Kidney capillary endothelial cell (primary cell): ENCODE measurements at regions not wholly inside any gene's neighbourhood (a gene's known extent, or its start where the extent isn't known, plus 50 kb on each side); places are given as distances from the start of the nearest gene placed in this dataset.

ENCODE experiments used
- DNase-seq: peaks from one replicate; pipeline ENCODE4 v3.0.0-alpha.2; 2018; ENCODE audit warnings: low spot score

DNA sequence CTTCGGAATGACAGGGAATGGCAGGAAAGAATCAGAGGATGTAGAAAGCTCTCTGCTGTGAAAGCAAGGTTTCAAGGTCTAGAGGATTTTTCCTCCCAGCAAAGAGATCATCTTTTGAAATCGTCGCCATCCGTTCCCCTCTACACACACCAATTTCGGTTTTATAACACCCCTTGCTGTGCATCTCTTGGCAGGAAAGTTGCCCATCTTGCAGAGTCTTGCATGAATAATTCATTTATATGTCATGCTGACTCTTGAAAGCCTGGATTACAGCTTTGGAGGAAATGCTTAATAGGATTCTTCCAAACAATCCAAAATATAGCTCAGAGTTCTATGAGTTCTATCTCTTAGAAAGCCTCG, 262.7 kb downstream of the CHL1 start:
- DNase-seq, result no peak

DNA sequence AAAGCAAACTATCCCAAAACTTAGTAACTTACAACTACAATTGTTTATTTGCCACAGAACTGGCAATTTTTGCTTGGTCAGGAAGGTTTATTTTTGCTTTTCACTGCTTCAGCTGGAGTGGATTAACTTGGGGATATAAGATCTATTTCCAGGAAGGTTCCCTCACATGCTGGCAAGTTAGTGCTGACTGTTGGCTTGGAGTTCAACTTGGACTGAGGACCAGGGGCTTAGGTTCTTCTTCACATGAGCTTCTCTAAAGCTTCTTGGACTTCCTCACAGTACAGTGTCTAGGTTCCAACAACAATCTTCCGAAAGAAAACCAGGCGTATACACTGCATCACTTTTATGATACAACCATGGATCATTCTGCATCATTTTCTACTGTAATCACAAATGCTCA, 264.4 kb downstream of the CHL1 start:
- DNase-seq, result no peak

DNA sequence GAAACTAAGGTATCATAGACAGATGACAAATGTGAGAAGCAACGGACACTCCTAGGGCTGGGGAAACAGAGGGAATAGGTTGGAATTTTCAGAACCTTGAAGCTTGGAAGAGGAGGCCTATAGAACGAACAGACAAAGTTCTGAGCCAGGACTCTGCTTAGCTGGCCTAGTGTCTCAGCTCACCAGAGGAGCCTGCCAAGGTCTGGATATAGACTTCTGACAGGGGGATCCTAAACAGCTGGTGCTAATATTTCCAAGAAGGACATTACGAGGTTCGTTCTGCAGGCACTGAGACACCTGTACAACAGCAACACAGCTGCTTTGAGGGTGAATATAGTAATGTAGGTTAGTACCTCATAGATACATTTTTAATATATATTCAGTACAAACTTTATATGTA, 266.3 kb downstream of the CHL1 start:
- DNase-seq, result no peak

DNA sequence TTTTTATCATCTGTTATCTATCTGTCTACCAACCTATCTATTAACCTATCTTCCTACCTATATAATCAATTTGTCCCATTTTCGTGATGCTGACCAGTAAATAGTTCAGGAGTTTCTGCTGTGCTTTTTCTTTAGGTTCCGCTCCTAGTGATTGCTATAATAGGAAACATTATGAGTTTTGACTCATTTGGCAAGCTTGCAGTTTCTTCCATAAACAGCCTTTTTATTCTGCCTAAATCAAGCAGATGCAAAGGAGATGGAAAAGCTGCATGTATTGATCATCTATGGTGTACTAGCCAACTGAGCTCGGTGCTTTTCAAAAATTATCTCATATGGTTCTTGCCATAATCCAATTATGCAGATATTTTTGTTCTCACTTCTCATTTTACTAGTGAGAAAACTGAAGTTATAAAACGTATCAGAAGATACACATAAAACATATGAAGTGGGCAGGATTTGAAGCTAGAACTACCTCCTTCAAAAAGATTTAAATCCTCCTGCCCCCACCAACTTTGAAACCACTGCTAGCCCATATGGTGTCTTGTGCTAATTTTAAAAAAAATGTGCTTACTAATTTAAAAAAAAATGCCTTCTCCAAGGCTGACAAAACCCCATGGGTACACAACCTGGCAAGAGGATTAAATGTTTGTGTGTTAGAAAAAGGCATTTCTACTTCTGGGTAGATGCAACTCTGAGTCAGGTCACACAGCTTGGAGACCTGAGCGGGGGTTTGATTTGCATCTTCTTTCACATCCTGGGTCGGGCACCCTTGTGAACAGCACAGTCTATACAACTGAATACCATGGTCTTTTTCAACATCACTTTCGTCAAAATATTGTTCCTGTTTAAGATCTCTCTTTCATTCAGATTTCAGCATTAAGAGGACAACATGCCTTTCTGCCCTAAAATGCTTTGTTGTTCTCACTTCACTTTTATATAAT, 267.0 kb downstream of the CHL1 start:
- no peak for DNase-seq

DNA sequence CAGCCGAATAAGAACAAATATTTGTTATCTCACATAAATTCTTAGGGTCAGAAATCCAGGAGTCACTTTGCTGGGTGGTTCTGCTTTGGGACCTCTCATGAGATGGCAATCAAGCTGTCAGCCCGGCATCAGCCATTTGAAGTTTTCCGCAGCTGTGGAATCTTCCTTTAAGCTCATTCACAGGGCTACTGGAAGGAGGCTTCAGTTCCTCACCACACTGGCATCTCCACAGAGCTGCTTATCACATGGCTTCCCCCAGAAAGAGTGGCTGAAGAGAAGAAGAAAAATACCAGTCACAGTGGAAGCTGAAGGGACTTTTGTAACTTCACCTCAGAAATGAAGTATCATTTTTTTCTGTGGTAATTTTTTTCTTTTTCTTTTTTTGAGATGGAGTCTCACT, 267.7 kb downstream of the CHL1 start:
- DNase-seq, result no peak

DNA sequence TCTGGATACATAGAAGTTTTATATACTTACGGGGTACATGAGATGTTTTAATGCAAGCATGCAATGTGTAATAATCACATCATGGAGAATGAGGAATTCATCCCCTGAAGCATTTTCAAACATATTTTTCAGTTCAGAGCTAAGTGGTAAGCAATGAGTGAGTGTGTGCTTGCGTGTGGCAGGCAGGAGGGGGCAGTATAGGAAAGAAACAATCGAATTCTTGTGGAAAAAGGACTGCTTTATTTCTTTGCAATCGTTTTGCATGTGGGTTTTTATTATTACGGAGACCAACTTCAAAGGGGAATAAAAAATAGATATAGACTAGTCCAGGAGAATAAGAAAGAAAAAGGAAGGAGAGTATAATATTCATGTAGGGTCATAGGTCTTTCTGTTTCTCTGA, 271.6 kb downstream of the CHL1 start:
- no peak for DNase-seq

DNA sequence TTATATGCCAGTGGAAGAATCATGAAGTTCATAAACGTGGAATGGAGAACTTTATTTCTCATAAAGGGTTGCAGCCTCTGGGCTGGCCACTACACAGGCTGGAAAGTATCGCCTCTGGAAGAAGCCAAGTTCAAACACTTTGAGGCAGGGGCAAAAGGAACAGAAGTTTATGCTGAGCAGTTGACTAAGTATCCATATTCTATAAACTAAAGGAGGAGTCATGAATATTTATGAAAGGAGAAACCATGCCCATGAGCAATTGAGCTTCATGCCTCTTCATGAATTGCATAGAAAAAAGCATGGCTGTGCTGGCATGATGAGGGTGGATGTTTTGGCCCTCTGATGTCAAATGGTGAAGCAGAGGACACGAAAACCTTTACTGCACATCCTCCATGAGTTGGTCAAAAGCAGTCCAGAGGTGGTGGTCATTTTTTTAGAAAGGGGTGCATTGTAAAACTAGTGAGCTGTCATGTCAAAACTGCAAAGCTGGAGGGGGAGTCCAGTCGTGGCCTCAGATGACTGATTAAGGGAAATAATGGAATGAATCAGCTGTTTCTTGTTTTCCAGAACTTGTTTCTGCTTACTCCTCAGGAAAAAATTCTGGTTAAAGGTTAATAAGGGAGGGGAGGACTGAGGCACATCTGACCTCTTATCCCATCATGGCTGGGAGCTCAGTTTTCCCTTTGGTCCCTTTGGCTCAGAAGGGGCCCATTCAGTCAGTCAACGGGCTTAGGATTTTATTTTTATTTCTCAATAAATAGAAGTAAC, 276.7 kb downstream of the CHL1 start:
- DNase-seq, result no peak

DNA sequence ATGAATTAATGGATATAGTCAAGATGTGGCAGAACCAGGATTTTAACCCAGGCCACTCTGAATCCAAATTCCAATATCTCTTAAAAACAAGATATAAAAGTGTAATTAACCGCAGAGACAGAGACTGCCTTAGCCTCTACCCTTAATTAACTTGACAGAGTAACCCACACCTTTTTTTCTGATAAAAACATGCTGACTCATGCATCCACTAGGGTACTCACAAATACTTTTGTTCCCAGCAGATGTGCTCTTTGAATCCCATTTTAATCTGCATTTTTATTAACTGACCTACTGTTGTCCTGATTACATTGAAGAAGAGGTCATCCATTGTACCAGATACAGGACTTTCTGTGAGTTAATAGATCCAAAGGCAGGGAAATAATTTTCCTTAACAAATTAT, 278.3 kb downstream of the CHL1 start:
- no peak for DNase-seq

DNA sequence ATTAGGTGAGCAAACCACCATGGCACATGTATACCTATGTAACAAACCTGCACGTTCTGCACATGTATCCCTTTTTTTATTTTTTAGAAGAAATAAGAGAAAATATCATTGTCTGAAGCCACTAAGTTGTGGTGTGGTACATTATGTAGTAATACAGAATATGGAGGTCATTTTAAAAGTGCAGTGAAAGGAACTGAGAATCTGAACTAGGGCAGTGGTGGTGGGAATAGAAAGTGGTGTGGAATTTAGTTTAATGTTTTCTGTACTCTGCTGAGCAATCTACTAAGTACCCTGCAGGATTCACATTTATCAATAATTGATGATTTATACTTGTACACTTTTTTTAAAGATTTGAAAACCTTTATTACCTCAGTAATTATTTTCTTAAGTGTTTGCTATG, 283.5 kb downstream of the CHL1 start:
- DNase-seq, result no peak

DNA sequence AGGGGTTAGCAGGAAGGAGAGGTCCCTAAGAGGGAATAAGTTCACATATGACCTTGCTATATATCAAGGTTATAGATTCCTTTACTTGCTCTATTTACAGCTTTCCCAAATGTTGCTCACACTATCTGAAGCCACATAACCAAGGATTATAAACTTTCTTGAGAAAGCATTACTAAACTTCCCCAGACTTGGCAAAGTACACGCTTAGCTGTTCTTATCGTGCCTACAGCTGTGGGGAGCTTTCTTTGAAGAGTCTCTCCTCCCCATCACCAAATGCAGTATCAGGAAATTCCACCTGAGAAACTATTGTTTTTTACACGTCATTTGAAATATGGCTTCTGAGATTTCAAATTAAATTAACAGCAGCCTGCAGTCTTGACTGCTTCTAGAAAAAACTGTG, 284.5 kb downstream of the CHL1 start:
- no peak for DNase-seq

DNA sequence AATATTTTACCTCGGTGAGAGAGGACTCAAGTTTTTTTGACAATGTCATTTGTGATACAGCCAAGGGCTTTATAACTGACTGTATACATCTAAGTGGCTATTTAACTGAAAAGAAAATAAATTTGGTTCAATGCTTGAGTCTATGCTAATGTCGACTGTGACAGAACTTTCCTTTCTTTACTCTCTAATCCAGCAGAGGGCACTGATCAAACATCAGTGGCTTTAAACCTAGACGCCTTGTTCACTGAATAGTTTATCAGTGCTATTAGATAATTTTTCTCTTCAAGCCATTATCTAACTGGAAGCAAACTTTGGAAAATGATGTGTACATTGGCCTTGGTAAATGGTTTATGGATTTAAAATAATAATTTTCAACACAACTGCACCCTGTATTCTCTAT, 285.1 kb downstream of the CHL1 start:
- no peak for DNase-seq

DNA sequence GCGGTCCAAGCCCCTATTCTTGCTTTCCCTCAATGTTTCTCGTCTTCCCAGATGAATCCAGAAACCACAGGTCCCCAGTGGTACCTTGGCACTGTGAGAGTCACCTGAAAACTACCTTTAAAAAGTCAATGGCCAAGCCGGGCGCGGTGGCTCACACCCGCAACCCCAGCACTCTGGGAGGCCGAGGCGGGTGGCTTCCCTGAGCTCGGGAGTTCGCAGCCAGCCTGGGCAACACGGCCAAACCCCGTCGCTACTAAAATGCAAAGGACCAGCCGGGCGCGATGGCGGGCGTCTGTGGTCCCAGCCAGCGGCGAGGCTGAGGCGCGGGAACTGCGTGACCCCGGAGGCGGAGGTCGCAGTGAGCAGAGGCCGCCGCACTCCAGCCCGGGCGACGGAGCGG, 285.9 kb downstream of the CHL1 start:
- no peak for DNase-seq

DNA sequence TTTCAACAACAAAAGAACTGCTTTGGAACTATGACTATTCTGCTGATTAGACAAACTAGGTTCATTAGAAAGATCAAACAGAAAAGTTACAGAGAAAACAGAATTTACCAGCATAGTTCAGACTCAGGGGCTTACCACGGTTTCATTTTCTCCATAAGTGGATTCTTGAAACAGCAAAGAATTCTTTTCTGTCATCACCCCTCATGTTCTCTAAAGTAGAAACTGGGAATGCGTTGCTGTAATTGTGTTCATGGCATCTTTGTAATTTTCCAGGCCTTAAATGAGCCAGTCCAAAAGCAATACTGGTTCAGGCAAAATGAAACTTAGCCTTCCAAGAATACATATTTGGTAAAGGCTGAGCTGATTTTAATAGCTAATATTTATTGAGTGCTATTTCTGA, 287.8 kb downstream of the CHL1 start:
- no peak for DNase-seq

DNA sequence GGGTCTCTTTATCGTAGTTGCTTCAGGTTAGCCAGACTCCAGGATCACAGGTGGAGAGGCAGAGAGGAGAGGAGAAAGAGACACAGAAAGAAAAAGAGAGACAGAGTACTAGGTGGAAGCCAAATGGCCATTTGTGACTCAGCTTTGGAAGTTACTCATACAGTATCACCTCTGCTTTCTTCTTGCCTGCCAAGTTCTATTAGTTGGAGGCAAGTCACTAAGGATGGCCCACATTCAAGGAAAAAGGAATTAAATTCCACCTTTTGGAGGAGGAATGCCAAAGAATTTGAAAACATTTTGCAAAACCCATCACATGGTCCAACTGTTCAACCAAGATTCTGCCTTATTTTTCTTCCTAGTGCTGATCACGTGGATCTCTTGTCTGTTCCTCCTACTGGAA, 291.1 kb downstream of the CHL1 start:
- no peak for DNase-seq

DNA sequence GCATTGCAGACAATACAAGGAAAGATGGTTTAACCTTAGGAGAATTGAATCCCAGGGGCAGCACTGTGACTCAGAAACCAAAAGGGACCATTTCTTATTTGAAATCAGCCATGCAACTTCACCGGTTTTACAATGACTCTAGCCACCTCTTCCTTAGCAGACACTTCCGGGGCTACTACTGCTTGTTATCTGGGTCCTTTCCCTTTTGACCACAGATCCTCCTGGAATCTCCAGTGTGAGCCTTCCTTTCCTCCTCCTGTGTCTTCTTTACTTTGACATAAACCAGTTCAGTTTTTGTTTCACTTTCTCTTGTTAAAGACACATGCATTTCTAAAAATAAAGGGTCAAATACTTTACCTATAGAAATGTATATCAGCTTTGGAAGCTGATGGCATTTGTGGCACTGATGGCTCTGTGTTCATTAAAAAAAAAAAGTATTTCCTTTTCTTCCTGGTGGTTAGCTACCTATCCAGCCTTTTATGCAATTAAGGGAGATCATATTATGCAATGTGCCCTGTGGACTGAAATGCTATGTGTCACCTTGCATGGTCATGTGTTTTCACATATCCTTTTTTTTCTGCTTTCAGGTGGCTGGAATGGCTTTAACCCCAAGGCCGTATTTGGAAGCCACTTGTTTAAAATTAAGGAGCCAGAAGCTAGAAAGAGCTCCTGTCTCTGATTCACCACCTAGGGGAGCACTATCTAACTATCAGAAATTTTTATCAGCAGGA, 296.2 kb downstream of the CHL1 start:
- no peak for DNase-seq

DNA sequence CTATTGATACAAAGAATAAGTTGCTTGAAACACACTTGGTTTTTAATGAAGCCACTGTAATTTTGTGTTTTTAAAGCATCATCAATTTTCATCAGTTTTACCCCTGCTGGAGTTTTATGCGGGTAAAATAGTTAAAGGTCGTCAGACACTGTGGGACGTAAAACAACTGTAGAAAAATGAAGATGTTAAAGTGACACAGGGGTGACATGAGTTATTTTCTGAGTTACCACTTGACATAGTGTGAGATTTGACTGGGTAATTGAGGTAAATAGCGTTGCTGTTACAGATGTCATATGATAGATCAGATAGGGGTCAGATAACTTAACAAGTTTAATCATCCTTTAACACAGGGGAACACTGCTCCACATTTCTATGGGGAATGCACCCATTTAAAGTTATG, 297.6 kb downstream of the CHL1 start:
- no peak for DNase-seq

DNA sequence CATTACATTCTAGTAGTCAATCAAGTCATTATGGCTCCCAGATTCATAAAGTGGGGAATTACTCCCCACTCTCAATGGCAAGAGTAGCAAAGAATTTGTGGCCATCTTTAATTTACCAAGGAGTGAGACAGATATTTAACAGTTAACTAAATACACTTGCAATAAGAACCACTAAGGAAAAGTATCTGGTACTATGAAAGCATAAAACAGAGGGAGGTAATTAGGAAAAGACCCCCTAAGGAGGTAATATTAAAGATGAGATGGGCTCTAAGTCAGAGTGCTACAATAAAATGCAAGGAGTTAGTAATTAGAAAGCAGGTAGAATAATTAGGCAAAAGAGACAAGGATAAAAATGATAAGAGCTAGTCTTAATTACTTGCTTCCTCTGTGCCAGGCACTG, 301.9 kb downstream of the CHL1 start:
- no peak for DNase-seq

DNA sequence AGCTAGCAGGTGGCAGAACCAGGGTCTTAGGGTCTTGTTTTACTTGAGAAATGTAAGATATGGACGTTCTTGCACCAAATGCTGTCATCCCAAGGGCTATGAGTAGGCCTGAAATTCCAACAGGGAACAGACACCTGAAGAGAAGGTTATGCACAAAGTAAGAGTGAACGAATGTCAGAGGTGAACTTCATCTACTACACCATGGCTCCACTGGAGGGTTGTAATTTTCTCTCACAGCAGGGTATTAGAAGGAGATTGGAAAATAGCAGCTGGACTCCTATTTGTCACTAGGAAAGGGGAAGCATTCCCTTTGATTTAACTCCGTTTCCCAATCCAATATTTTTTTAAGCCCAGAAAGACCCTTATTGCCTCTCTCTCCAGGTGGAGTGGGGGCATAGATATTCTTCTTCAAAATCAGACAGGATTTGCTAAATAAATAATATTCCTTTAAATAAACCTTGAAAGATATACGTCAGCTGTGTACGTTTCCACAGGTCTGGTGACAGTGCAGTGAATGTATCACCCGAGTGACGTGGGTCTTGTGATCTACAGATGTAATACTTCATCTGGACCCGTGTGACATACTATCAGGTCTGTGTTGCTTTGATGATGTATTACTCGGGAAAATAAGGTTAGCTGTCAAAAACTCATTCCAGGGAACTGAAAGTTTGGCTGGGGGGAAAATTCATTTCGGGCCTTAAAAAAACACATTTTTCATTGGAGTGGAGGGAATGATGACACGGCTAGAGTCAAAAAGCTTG, 302.6 kb downstream of the CHL1 start:
- no peak for DNase-seq

DNA sequence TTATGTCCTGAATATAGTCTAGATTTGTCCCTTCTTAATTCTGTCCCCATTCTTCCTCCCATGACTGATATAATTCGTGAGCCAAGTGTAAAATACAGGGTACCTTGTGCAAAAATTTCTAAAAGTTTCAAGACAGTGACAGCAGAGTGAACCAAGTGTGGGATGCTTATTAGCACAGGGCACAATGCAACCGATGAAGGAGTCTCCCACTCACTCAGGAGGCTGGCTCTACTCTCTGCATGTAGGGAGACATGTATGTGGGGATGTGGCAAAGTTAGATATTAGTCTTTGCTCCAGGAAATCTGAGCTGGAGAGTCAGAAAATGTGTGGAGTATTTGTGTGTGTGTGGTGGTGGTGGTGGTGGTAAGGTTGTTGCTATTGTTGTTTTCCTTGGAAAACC, 305.9 kb downstream of the CHL1 start:
- no peak for DNase-seq

DNA sequence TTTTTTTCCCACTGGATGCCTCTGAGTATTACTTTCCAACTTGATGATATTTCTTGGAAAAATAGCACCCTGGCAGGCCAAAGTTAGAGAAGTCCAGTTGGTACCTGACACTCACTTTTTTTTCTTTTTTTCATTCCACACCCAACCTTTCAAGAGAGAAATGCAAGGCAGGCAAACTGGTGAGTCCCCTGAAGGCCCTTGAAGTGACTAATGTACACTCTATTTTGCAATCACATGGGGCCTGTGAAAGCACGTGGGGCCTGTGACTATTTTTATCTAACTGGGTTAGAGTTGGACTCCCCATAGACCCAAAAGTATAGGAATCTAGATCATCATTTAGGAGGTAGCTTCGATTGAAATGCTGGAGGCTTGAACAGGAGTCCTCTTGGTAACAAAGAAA, 316.7 kb downstream of the CHL1 start:
- no peak for DNase-seq

DNA sequence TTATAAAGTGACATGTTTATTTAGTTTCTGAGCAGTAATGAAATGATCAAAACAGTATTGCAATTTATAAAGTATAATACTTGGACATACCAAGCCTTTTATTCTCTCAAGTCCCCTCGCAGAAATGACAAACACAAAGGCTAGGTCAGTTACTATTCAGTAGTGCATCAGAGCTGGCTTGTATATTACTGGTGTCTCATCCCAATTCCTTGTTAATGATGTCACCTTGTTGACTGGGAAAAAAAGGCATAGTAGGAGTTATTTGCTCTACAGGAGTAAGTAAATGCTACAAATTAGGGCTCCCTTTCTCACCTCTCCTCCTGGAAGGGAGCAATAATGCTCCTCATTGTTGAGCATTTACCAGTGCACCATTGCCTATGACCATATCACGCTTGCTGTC, 317.6 kb downstream of the CHL1 start:
- no peak for DNase-seq

DNA sequence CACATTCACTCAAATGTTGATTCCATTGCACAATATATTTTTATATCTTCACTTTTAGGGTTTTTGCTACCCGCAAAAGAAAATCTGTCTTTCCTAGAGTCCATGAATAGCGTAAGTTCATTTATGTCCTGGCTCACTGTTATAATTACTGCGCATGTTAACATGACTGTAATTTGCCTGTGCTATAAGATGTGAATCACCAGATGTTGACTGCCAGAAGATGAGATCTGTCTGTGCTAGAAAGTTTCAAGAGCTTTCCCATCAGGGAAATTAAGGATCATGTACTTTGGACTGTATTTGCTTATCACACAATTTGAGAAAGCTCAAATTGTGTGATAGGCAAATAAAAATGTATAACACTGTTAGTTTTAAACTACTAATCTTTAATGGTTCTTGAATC, 322.5 kb downstream of the CHL1 start:
- DNase-seq, result no peak
